ENCODE measurements at regions not wholly inside any gene's neighbourhood (a gene's known extent, or its start where the extent isn't known, plus 50 kb on each side); places are given as distances from the start of the nearest gene placed in this dataset.

DNA sequence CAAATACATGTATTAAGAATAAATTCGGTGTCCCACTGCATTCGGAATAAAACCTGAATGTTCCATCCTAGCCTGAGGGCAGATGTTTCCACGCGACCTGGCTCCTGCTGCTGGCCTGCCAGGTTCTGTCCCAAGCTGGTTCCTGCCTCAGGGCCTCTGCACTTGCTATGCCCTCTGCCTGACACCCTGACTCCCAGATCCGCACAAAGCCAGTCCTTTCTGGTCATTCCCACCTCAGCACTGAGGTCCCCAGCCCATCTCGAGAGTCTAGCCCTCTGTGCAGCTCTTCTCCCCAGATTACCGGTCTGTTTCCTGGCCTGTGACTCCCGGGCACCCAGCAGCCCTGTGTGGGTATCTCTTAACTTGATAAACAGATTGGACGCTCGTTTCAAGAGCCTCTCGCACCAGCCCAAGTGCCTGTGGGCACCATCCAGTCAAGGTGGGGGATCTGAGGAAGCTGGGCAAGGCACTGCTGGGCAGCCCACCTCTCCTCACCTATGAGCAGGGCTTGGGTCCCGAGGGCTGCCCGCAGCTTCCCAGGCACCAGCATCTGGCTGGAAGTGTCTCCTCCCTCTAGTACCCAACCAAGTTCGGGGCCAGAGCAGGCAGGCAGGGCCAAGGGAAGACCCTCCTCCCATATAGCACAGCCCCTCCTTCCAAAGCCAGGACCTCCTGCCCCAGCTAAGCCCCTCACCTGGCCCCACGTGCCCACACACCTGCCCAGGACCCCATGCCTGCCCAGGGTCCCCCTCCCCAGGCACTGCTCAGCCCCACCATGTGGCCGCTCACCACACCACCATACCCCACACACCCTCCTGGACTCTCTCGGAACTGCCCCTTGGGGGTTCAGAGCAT, 132.2 kb downstream of the NCOR2 start:
- no peak for TF ChIP-seq ZFX (IDR thresholded peaks at IDR 0.05; ENCODE audit: borderline replicate concordance)
- TF ChIP-seq, protein P1, sequence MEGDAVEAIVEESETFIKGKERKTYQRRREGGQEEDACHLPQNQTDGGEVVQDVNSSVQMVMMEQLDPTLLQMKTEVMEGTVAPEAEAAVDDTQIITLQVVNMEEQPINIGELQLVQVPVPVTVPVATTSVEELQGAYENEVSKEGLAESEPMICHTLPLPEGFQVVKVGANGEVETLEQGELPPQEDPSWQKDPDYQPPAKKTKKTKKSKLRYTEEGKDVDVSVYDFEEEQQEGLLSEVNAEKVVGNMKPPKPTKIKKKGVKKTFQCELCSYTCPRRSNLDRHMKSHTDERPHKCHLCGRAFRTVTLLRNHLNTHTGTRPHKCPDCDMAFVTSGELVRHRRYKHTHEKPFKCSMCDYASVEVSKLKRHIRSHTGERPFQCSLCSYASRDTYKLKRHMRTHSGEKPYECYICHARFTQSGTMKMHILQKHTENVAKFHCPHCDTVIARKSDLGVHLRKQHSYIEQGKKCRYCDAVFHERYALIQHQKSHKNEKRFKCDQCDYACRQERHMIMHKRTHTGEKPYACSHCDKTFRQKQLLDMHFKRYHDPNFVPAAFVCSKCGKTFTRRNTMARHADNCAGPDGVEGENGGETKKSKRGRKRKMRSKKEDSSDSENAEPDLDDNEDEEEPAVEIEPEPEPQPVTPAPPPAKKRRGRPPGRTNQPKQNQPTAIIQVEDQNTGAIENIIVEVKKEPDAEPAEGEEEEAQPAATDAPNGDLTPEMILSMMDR (IDR thresholded peaks at IDR 0.05) = no peak
